Endothelial cell of umbilical vein (primary cell): ENCODE measurements at regions not wholly inside any gene's neighbourhood (a gene's known extent, or its start where the extent isn't known, plus 50 kb on each side); places are given as distances from the start of the nearest gene placed in this dataset.

Experiments used
- BruUV-seq: library from RNA; stranded (reverse); fragments of 400-500 nt; replicated peaks from 2 replicates; lab custom pipeline; 2021; lab: Mats Ljungman, UMichigan
- CTCF ChIA-PET: fragments of 300-600, 350-600 bp; sonication (Branson Sonifier 250); formaldehyde crosslinking; loops from one replicate; lab custom pipeline; 2021; ENCODE audit warnings: antibody characterized with exemption, inconsistent platforms; lab: Charles Lee
- POLR2A ChIA-PET: fragments of 300-600, 350-600 bp; sonication (Branson Sonifier 250); formaldehyde crosslinking; loops from one replicate; lab custom pipeline; 2021; ENCODE audit warnings: antibody characterized with exemption, inconsistent platforms; lab: Charles Lee
- DNase-seq: peaks from one replicate; pipeline ENCODE4 v3.0.0-alpha.2; 2011; ENCODE audit warnings: low read depth, low spot score
- FAIRE-seq: peaks from 2 replicates; lab custom pipeline; 2011; peaks lifted over from hg19 to GRCh38; lab: Jason Lieb, UNC
- H2AFZ ChIP-seq: 2 replicates; pipeline ENCODE4 v1.6.0; 2012; ENCODE audit warnings: low read depth, low read length, control low read depth, inconsistent platforms
- H3K27ac ChIP-seq: 2 replicates; pipeline ENCODE4 v1.5.1; 2011; ENCODE audit warnings: low read depth, mild to moderate bottlenecking, control low read depth, low read length, moderate library complexity; ENCODE audit not compliant: insufficient read depth
- H3K27me3 ChIP-seq, 2 experiments: 2 replicates each; pipeline versions ENCODE4 v1.6.0 to v1.6.1; 2011; ENCODE audit warnings: low read length in 2 of 2, mixed read lengths in 1 of 2; ENCODE audit not compliant: control insufficient read depth in 2 of 2, insufficient read depth in 2 of 2
- H3K36me3 ChIP-seq, 2 experiments: 2 replicates in 1 of 2; 3 replicates in 1 of 2; pipeline ENCODE4 v1.5.1; 2011; ENCODE audit warnings: low read length in 2 of 2, mild to moderate bottlenecking in 1 of 2, moderate library complexity in 1 of 2; ENCODE audit not compliant: control insufficient read depth in 2 of 2, insufficient read depth in 2 of 2; ENCODE audit errors: extremely low read depth in 1 of 2
- H3K4me1 ChIP-seq: 3 replicates; pipeline ENCODE4 v1.5.1; 2011; ENCODE audit warnings: mild to moderate bottlenecking, low read length; ENCODE audit not compliant: control insufficient read depth, insufficient read depth; ENCODE audit errors: extremely low read depth
- H3K4me2 ChIP-seq: 2 replicates; pipeline ENCODE4 v1.6.1; 2011; ENCODE audit warnings: low read length, control low read depth, mixed read lengths; ENCODE audit not compliant: insufficient read depth
- H3K4me3 ChIP-seq, 3 experiments: fragments of 200-600 bp in 1 of 3; sonication (generic), shearing (Covaris generic) in 1 of 3; replicated peaks in 1 of 3; 2 replicates each; pipeline ENCODE4 v1.5.1; 2011 to 2016; ENCODE audit warnings: control low read depth in 3 of 3, low read length in 3 of 3, mild to moderate bottlenecking in 2 of 3, inconsistent platforms in 1 of 3, low read depth in 1 of 3, moderate library complexity in 1 of 3; ENCODE audit not compliant: insufficient read depth in 1 of 3
- H3K79me2 ChIP-seq: 2 replicates; pipeline ENCODE4 v1.6.0; 2012; ENCODE audit warnings: low read length, inconsistent platforms; ENCODE audit not compliant: control insufficient read depth, insufficient read depth
- H3K9ac ChIP-seq: replicated peaks from 2 replicates; pipeline ENCODE3; 2011; ENCODE audit warnings: low read length, control low read depth; ENCODE audit not compliant: insufficient read depth; ENCODE audit errors: extremely low read depth
- H3K9me1 ChIP-seq: replicated peaks from 3 replicates; pipeline ENCODE4 v1.6.0; 2011; ENCODE audit warnings: mild to moderate bottlenecking, low read length; ENCODE audit not compliant: control insufficient read depth, insufficient read depth; ENCODE audit errors: extremely low read depth
- H3K9me3 ChIP-seq: replicated peaks from 2 replicates; pipeline ENCODE4 v1.5.1; 2012; ENCODE audit warnings: low read length, inconsistent platforms; ENCODE audit not compliant: control insufficient read depth, insufficient read depth
- H4K20me1 ChIP-seq: replicated peaks from 2 replicates; pipeline ENCODE3; 2011; ENCODE audit warnings: mild to moderate bottlenecking, low read length; ENCODE audit not compliant: control insufficient read depth, insufficient read depth; ENCODE audit errors: extremely low read depth
- CTCF ChIP-seq, 2 donors: IDR thresholded peaks; 1 replicate in 1 of 2; 2 replicates in 1 of 2; pipeline ENCODE4 v1.5.1; 2011; ENCODE audit warnings: low read length in 2 of 2, mild to moderate bottlenecking in 2 of 2, moderate library complexity in 2 of 2, control low read depth in 1 of 2, inconsistent platforms in 1 of 2, low read depth in 1 of 2; ENCODE audit not compliant: insufficient read depth in 1 of 2; ENCODE audit errors: extremely low read depth in 1 of 2
- EZH2 ChIP-seq: IDR thresholded peaks from 2 replicates; pipeline ENCODE4 v1.6.1; 2012; ENCODE audit warnings: borderline replicate concordance, low read depth, mild to moderate bottlenecking, moderate library complexity, low read length, inconsistent platforms; ENCODE audit not compliant: severe bottlenecking
- FOS ChIP-seq: IDR thresholded peaks from 2 replicates; pipeline ENCODE4 v1.6.1; 2011; ENCODE audit warnings: mild to moderate bottlenecking, low read length, moderate library complexity, borderline replicate concordance; ENCODE audit not compliant: insufficient read depth
- GATA2 ChIP-seq: IDR thresholded peaks from 2 replicates; pipeline ENCODE4 v1.7.0; 2011; ENCODE audit warnings: low read depth, mild to moderate bottlenecking, moderate library complexity, mixed read lengths, low read length; ENCODE audit not compliant: insufficient read length, insufficient read depth
- JUN ChIP-seq: IDR thresholded peaks from 2 replicates; pipeline ENCODE4 v1.6.1; 2011; ENCODE audit warnings: borderline replicate concordance, low read depth; ENCODE audit not compliant: insufficient read length, insufficient read depth
- MAX ChIP-seq: IDR thresholded peaks from 2 replicates; pipeline ENCODE4 v1.6.1; 2011; ENCODE audit not compliant: insufficient read depth, insufficient read length
- MYC ChIP-seq: IDR thresholded peaks from one replicate; pipeline ENCODE4 v1.6.1; 2011; ENCODE audit warnings: mild to moderate bottlenecking, low read depth, low read length
- POLR2A ChIP-seq: IDR thresholded peaks from 2 replicates; pipeline ENCODE4 v1.6.1; 2012; ENCODE audit warnings: low read depth, mild to moderate bottlenecking, control low read depth, low read length
- POLR2AphosphoS5 ChIP-seq: IDR thresholded peaks from 2 replicates; pipeline ENCODE4 v1.6.1; 2012; ENCODE audit warnings: low read depth, mild to moderate bottlenecking, control low read depth, low read length, moderate library complexity; ENCODE audit not compliant: insufficient read depth
- dilution Hi-C: fragments of 300-500 bp; cut with MboI; formaldehyde crosslinking; loops from one replicate; pipeline ENCODE4 v1.15.0; 2019; ENCODE audit warnings: low sequenced_read_pairs; ENCODE audit not compliant: extremely low pct_ligation_motif_present
- intact Hi-C: fragments of 100-400 bp; cut with micrococcal nuclease; formaldehyde crosslinking; loops from one replicate; pipeline ENCODE4 v1.10.0; 2022

GRCh38 chr2:77629539-77629938 is 107.4 kb upstream of the LRRTM4 start:
- H3K4me1 ChIP-seq, result no peaks in the 10 kb centered on the region
- H3K27me3 ChIP-seq, result no peaks in the 10 kb centered on the region
- no peak for TF ChIP-seq MYC
- no peak for TF ChIP-seq CTCF (IDR thresholded peaks at IDR 0.05; ENCODE audit: extremely low read depth in 1 of 2, insufficient read depth in 1 of 2, low read depth in 1 of 2, low read length in 2 of 2)
- TF ChIP-seq GATA2, result no peak
- no peak for TF ChIP-seq MAX
- TF ChIP-seq POLR2A, result no peak
- TF ChIP-seq JUN, result no peak
- no peak for TF ChIP-seq EZH2
- no peak for TF ChIP-seq FOS
- TF ChIP-seq POLR2AphosphoS5, result no peak
- dilution Hi-C loops (no loop called here), intact Hi-C loops (no loop called here)
- no peaks in the 10 kb centered on the region for H3K9me3 ChIP-seq
- no peaks in the 10 kb centered on the region for H3K36me3 ChIP-seq
- ChIA-PET POLR2A (no interaction called here), CTCF (no interaction called here)
- no peaks in the 10 kb centered on the region for H3K9me1 ChIP-seq
- no peak overlapping the region for H3K27ac ChIP-seq
- DNase-seq (no peak), FAIRE-seq (no peak)
- H3K79me2 ChIP-seq, result no peaks in the 10 kb centered on the region
- H3K4me2 ChIP-seq, result no peak overlapping the region
- H3K4me3 ChIP-seq, result no peak overlapping the region
- BruUV-seq, result no TSS peak
- no peak overlapping the region for H2AFZ ChIP-seq
- H3K9ac ChIP-seq, result no peak overlapping the region
- no peaks in the 10 kb centered on the region for H4K20me1 ChIP-seq
